Stimulated activated CD4-positive, alpha-beta T cell treated with anti-CD3 and anti-CD28 coated beads, Interleukin-2, amount 100 ng/mL, for 24 hours (primary cell): ENCODE measurements at regions not wholly inside any gene's neighbourhood (a gene's known extent, or its start where the extent isn't known, plus 50 kb on each side); places are given as distances from the start of the nearest gene placed in this dataset.

Experiments
- DNase-seq, 2 donors: peaks; one replicate each; pipeline ENCODE4 v3.0.0-alpha.2; 2020

DNA sequence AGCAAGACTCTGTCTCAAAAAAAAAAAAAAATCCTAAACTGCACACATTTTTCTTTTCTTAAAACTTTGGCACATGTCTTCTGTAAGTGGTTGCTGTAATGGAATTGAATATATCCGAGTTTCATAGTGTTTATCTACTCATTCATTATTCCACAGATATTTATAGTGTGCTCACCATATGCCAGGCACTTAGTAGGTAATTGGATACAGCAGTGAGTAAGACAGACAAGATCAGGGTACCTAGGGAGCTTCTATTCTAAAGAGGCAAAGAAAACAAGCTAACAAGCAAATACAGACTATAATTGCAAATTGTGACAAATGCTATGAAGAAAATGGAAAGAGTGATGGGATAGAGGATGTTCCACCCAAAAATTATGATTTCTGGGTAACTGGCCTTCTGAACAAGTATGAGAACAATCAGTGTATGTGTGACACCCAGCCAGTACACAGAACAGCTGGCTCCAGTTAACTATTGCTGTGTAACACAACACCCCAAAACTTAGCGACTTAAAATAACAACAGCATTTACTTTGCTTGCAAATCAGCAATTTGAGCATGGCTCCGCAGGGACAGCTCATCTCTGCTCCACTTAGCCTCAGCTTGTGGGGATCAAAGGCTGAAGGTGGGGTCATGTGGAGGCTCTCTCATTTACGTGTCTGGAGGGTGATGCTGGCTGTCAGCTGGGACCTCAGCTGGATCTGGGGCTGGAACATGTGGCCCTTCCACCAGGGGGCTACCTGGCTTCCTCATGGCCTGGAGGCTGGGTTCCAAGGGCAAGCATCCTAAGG is 224.9 kb downstream of the INSIG2 start:
- DNase-seq = no peak

DNA sequence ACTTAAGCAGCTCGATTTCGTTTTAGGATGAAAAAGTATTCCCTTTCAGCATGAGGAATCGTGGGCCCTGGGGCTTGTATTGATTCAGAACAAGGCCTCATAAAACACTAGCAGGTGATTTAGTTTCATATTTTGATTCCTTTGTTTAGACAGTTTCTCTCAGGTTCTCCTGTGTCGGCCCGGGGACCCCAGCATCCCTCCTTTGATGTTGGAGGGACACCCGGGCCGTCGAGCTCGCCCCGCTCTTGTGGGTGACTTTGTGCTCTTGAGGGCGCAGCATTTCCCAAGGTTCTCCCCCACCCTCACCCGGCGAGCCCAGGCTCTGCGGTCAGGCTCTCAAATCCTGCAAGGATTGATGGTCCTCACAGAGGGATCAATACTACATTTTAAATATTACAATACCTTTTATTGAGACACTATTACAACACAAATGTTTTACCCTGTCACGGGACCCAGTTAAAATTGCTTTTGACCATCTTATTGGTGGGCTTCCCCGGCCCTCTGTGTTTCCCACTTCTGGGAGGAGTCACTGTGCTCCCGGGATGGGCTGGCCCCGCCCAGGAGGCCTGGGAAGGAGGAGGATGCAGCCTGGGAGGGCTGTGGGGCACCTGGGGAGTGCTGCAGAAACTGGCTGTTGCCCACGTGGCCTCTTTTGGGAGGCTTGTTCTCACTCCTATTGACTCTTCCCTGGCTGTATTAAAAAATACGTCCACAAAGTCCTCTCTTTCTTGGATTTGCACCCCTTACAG is 222.6 kb downstream of the INSIG2 start:
- DNase-seq = no peak

DNA sequence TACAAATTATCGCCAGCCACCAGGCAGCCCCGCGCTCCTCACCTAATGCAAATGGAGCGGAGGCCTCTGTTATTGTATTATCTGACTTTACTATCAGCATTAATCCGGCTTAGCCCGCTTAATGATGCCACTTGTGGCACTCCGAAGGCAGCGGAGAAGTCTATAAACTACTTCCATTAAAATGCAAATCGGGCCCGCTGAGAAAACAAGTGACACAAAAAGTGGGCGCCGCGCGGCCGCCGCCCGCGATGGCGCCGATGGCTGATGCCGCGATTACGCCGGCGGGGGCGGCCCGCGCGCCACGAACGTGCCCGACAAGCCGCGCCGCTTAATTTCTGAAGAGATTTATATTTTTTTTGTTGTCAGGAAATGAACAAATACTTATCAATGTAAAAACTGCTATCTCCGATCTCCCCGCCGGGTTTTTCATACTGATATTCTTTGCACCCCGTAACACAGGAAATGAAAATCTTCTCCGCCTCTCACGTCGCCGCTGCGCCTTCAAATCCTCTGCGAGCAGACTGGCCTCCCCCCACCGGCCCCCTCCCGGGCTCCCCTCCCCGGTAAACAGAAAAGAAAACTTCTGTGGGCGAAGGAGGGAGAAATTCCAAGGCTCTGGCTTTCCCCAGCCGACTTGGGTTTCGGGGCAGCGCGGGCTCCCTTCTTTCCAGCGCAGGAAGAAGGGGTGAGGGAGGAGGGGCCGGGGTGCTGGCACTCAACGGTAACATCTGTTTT is 221.8 kb downstream of the INSIG2 start:
- peak; percentile 68 to 72 for DNase-seq

DNA sequence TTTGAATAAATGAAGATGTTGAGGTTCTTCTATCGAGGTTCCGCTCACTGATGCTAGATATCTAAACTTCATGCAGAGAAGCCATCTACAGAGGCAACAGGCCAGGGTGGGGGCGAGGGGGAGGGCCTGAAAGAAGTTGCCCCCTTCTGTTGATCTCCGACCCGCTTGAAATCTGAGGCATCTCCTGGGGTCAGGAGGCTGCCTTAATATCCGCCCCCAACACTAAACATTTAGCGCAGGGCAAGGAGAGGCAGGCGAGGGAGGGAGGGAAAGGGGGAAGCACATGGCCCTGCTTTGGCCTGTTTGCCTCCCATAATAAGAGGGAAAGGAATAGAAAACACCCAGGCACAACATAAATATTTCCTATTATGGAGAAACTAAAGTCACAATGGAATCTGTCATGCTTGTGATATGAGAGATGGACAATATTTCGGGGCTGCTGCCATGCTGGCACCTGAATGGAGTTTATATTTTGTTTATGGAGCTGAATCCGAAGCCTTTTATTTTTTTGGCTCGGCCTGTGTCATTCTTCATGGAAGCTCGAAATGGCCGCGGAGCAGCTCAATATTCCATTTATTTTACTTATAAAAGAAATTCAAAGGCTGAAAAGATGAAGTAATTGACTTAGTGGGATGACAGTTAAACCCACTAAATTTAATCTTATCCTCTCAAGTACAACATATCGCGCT is 221.1 kb downstream of the INSIG2 start:
- no peak for DNase-seq

DNA sequence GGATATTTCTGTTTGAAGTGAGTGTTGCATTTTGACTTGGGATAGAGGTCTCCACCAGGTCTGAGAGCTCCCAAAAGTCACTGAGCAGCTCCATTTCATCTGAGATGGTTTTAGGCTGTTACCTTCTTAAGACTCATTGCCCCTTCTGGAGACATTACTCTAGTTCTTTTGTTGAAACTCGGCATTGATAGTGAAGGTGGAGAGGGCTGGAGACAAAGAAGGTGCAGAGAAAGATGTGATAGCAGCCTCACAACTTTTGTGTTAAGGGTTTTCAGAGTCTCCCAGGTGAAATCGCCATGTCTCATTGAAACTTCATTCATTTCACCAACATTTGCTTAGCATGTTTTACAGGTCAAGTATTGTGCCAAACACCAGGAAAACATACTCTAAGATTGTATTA is 219.6 kb downstream of the INSIG2 start:
- DNase-seq = no peak

DNA sequence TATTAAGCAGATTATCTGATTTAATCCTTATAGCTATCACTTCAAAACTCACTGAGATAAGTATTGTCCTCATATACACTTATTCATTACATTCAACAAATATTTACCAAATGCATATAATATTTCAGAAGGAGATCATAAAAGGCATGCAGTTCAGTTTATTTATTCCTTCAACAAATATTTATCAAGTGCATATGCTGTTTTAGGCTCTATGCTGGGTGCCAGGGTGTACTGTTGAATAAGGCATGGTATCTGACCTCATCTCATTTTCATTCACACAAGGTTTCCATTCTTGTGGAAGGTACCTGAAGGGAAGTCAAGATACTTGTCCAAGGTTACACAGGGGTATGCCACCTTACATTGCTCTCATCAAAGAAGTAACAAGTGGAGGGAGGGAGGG is 213.0 kb downstream of the INSIG2 start:
- no peak for DNase-seq

DNA sequence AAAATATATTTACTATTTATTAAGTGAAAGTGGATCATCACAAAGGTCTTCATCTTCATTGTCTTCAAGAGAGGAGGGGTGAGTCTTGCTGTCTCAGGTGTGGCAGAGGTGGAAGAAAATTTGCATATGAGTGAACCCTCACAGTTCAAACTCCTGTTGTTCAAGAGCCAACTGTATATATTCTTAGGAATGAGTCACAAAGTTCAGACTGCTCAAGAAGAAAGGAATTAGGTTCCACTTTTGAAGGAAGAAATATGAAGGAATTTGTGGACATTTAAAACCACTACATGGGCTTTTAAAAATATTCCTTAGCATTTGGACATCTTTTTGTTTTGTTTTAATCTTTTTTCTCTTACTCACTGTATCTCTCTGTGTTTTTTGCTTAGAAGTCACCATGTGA is 212.6 kb downstream of the INSIG2 start:
- DNase-seq = no peak

DNA sequence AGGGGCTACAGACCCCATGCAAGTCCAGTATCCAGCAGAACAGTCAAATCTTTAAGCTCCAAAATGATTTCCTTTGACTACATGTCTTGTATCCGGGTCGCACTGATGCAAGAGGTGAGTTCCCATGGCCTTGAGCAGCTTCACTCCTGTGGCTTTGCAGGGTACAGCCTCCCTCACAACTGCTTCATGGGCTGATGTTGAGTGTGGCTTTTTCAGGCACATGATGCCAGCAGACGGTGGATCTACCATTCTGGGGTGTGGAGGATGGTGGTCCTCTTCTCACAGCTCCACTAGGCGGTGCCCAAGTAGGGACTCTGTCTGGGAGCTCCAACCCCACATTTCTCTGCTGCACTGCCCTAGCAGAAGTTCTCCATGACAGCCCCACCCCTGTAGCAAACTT is 208.4 kb downstream of the INSIG2 start:
- DNase-seq = no peak

DNA sequence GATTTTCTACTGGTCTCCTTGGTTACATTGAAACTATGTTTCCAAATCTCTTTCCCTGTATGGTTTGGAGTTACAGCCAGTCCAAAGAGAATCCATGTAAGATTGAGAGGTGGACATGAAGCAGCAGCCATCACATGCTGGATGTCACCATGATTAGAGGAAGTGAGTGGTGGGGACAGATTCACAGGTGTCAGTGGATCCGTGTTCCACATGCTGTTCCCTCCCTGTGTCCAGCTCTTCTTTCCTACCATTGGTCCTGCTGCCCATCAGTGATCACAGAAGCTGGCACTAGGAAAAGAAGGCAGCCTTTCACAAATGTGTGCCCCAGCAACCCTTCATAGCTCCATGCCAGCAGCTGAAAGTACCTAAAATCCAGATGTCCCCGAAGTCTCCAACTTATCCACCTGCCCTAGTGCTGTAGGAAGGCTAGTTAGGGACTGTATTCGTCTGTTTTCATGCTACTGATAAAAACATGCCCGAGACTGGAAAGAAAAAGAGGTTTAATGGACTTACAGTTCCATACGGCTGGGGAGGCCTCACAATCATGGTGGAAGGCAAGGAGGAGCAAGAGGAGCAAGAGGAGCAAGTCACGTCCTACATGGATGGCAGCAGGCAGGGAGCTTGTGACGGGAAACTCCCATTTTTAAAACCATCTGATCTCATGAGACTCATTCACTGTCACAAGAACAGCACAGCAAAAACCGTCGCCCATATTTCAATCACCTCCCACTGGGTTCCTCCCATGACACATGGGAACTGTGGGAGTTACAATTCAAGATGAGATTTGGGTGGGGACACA is 207.5 kb downstream of the INSIG2 start:
- DNase-seq = no peak

DNA sequence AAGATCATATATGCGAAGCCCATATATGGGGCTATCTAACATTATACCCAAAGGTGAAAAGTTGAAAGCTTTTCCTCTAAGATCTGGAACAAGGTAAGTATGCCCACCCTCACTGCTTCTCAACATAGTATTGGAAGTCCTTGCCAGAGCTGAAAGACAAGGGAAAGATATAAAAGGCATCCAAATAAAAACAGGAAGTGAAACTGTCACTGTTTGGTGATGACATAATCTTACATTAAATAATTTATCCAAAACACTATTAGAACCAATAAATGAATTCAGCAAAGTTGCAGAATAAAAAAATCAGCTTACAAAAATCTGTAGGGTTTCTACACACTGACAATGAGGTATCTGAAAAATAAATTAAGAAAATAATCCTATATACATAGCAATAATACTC is 205.8 kb downstream of the INSIG2 start:
- DNase-seq = no peak

DNA sequence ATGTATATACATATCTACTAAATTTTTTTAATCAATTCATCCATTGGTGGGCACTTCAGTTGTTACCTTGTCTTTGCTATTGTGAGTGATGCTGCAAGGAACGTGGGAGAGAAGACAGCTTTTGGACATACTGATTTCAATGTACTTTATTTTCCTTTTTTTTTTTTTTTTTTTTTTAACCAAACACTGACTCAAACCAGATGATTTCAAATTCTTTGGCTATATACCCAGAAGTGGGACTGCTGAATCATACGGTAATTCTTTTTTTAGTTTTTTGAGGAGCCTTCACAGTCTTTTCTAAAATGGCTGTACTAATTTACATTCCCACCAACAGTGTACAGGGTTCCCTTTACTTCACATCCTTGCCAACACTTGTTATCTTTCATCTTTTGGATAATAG is 204.7 kb downstream of the INSIG2 start:
- DNase-seq = no peak

DNA sequence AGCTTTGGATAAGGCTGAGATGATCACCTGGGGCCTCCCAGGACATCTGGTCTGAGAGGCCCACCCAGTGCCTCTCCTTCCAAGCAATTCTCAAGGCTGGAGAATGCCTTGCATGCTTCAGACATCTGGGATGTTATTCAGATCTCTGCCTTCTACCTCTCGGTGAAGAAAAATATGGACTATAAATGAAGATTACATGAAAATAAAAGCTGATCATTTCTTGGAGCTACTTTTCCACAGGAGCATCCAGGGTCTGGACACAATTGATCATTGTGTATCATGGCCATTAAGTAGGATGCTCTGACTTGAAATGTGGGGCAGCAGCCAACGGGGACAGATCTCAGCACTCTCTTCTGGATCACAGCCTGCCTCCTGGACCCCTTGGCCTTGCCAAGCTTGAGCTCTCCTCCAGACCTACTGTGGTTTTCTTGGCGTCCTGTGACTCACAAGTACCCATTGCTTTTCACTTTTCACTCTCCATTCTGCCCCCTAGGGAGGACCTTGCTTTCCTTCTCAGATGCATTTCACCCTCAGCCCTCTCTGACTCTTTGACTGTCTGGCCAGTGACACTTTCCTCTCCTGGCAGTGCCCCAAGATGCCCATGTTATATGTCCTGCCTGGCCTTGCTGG is 203.1 kb downstream of the INSIG2 start:
- DNase-seq = no peak

DNA sequence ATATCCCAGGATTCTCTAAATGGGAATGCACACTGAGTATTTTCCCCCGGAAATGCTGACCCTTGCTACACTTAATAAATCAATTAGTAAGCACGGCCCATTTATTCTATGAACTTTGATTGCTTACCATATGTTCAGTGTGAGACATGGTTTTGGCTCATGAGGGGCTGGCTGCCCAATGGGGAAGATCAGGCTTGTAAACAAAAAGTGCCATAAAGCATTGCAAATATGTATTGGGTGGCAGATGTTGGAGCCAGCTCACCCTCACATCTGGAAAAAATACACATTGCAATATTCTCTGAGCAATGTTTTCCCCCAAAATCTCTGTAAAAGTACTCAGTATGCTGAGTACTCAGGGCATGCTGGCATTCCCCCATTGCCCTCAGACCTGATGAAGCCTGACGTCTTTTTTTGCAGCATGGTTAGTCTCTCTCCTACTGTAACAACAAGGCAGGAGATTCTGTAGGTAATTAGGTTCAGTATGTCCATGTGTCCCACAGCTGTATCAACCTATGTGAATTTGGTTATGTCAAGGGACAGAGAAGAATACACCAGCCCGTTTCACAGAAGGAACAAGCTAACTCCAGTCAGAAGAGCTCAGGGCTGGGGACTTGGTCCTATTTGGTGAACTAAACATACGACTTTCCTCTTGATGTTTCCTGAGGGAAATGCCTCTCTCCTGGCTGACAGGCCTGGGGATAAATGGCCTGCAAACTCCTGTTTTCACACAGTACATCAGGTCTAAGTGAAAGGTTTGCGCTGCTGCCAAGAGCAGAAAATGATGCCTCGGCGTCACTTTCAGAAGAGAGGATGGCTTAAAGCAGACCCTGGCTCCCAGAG is 202.4 kb downstream of the INSIG2 start:
- no peak for DNase-seq

DNA sequence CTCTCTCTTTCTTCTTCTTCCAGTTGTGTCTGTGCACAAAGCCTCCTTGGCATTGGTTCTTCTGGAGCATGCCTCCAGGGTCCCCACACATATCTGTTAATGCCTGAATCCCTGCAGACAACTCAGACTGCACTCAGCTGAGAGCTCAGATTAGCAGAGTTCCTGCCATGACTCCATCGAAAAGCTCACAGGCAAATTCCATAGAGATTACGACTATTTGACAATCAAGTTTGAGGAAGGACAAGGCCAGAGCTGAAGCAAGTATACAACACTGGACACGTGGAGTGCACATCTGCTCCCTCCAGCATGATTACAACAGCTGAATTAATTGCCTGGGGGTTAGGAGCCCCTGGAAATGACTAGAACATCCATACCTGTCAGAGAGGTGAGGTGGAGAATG is 190.7 kb downstream of the INSIG2 start:
- DNase-seq = no peak

DNA sequence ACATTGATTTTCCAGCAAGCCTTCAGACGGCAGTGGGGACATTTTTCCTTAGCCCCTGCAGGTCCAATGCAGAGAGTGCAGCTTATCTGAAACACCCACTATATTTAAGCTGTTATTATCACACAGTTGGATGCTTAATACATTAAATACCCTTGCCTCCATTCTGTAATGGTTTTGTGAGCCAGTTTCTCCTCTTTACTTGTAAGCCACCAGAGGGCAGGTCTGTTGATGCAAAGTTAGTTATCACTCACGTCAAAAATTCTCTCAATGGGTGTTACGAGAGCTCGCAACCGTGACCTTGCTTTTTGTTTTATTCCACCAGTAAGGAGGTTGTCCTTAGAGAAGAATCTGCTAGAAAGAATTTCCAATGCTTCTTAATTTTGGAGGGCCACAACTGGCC is 189.8 kb downstream of the INSIG2 start:
- no peak for DNase-seq

DNA sequence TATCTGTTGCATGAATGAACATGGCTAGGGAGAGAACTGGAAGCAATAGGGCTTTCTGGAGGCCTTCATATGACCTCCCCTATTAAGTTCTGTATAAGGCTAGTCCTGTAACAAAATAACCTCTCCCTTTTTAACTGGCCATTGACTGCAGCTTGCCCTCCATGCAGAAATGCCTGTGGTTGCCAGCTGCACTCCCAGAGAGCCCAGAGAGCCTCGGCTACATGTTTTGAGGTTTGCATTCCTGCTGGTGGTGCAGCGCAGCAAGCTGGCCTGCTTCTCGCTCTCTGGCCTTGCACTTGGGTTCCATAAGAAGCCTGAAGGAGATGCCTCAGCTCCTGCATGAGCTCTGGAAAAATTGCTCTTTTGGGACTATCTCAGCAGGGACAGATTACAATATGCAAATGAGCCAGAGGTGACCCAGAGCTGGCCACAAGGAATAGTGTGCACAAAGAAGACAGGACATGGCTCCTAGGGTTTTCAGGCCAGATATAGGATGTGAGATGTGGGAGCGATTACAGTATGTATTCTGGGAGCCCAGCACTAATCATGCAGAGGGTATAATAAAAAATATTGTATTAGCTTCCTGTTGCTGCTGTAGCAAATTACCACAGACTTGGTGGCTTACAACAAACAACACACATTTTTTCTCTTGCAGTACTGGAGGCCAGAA is 186.7 kb downstream of the INSIG2 start:
- no peak for DNase-seq

DNA sequence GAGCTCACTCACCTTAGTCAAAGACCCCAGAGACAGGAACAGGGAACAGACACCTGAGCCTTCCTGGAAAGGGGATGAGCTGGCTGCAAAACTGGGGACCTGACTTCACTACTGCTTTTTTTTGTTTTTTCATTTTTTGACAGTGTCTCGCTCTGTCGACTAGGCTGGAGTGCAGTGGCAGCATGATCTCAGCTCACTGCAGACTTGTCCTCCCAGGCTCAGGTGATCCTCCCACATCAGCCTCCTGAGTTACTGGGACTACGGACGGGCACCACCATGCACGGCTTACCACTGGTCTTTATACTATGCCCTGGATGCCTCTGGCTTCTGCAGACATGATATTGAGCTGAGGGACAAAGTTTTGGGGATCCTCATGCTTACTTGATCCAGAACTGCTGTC is 184.1 kb downstream of the INSIG2 start:
- DNase-seq = no peak

DNA sequence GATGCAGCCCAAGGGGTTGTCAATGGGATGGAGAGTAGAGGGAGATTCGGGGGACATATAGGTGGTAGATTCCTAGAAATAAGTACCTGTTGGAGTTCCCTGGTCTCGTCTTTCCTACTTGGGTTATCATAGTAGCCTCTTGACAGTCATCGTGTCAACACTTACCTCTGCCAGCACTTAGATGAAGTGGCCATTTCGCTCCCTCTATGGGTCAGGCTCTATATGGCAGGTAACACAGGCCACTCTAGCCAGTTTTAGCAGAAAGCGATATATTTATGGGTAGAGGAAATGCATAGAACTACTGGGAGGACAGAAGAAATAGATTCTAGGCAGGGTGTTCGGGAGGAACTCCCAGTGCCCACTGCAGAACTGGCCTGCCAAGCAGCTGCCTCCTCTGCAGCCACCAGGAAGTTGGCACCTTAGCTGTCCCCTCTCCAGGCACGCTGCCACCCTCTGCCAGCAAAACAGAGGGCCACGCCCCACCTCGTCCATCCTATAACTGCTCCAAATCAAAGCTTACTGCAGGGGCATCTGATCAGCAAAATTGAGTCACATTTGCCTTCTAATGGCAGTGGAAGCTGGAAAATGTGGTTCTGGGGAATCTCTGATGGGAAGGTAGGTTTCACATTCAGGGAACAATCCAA is 181.3 kb downstream of the INSIG2 start:
- no peak for DNase-seq

DNA sequence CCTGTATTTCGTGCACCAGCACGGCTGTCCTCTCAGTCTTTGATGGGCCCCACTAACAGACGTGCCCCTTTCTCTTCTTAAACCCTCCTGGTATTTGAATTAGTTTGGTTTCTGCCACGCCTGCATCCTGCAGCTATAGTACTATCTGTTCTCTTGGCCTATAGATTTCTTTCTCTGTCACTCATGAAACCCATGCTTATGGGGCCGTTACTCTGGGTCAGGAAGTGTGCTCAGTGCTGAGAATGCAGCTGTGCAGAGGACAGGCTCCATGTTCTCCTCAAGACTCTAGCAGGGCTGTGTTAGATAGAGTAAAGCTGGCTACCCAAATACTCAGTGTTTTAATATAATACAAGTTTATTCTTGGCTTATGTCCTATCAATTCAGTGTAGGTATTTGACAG is 180.0 kb downstream of the INSIG2 start:
- no peak for DNase-seq
